ENCODE measurements at regions not wholly inside any gene's neighbourhood (a gene's known extent, or its start where the extent isn't known, plus 50 kb on each side); places are given as distances from the start of the nearest gene placed in this dataset.

DNA sequence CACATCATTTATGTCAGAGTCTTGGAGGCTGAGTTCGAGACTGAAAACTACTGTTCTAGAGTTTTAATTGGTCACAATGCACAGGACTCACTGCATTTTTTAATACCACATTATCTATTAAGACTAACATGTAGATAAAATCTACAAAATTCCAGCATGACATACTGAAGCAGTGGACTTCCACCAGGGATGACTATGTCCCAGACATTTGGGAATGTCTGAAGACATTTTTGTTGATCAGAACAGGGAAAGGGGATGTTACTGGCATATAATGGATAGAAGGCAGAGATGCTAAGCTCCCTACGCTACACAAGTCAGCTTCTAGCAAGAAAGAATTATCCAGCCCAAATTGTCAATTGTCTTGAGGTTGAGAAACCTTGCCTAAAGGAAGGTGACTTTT lies 419.0 kb upstream of the TGFBR2 start:
- no peak overlapping the region for H3K27ac ChIP-seq
- no peak for TF ChIP-seq ZFX (IDR thresholded peaks at IDR 0.05)
- no peak for TF ChIP-seq CTCF (conservative IDR thresholded peaks at IDR 0.05)

DNA sequence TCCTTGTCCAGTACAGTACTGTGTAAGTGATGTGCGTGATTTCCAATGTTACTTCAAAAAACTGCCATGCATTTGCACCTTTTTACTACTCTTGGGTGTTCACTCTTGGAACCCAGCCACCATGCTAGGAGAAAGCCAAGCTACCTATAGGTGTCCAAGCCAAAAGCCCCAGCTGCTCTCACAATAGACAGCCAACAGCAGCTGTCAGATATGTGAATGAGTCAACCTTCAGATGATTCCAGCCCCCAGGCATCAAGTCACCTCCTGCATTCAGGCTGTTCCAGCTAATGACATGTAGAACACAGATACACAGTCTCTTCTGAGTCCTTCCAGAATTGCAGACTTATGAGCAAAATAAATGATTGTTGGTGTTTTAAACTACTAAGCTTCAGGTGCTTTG lies 417.7 kb upstream of the TGFBR2 start:
- no peak overlapping the region for H3K27ac ChIP-seq
- TF ChIP-seq ZFX (IDR thresholded peaks at IDR 0.05) (no peak), CTCF (conservative IDR thresholded peaks at IDR 0.05) (no peak)

DNA sequence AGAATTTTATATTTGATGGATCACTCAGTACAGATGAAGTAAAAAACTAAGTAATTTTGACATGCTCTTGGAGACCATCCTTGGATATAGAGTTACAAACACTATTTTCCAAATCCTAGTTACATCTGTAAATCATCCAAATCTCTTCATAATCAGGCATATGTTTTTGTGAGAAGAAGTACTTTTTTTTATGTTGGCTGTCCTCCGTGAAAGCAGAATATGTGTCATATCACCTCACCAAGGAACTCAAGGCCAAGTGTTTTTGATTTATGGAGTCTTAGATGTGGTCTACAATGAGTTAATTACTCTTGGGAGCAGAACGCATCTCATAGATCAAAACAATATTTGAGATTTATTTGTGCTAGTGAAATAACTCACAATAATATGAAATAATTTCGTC lies 416.5 kb upstream of the TGFBR2 start:
- TF ChIP-seq ZFX (IDR thresholded peaks at IDR 0.05): no peak
- TF ChIP-seq CTCF (conservative IDR thresholded peaks at IDR 0.05): no peak
- H3K27ac ChIP-seq: no peak overlapping the region

DNA sequence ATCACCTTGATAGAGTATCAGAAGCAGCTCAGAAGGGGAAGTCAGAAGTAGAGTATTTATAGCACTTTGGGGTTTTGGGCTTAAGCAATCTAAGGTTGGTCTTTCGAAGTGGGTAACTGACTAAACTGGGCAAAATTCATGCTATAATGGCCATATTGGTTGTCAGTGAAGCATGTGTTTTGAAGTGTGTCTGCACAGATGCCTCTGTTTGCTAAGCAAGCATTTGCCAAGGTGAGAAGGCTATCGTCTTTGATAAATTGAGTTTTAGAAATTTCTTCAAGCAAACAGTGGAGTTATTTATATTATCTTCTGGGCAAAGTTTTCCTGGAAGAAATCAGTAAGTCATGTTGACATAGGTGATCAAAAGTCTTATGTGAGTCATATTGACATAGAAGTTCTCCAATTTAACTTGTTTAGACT lies 412.8 kb upstream of the TGFBR2 start:
- no peak overlapping the region for H3K27ac ChIP-seq
- TF ChIP-seq CTCF (conservative IDR thresholded peaks at IDR 0.05) (no peak), ZFX (IDR thresholded peaks at IDR 0.05) (no peak)

GRCh38 chr3:30195352-30195751 lies 411.0 kb upstream of the TGFBR2 start:
- TF ChIP-seq CTCF (conservative IDR thresholded peaks at IDR 0.05): no peak
- no peak for TF ChIP-seq ZFX (IDR thresholded peaks at IDR 0.05)

DNA sequence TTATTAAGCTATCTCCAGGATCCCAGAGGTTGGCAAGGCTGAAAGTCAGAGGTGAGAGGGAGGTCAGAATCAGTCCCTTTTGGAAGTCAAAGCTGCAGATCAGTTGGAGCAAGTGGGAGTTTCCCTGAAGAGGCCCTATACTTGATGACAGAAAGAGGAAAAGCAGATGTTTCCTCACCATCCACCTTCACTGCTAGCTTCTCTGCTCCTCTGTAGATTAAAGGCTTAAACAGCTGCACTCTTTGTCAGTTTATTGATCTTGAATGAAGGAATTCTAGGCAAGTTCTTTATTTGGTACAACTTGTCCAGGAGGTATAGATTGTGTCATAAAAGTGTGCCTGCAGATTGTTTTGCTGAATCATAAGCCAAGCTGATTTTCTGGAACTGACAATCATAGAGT lies 408.2 kb upstream of the TGFBR2 start:
- H3K27ac ChIP-seq: no peak overlapping the region
- TF ChIP-seq ZFX (IDR thresholded peaks at IDR 0.05) (no peak), CTCF (conservative IDR thresholded peaks at IDR 0.05) (no peak)

More at GRCh38 chr3:30195352-30195751, 411.0 kb upstream of the TGFBR2 start:
- no peak overlapping the region for H3K27ac ChIP-seq

DNA sequence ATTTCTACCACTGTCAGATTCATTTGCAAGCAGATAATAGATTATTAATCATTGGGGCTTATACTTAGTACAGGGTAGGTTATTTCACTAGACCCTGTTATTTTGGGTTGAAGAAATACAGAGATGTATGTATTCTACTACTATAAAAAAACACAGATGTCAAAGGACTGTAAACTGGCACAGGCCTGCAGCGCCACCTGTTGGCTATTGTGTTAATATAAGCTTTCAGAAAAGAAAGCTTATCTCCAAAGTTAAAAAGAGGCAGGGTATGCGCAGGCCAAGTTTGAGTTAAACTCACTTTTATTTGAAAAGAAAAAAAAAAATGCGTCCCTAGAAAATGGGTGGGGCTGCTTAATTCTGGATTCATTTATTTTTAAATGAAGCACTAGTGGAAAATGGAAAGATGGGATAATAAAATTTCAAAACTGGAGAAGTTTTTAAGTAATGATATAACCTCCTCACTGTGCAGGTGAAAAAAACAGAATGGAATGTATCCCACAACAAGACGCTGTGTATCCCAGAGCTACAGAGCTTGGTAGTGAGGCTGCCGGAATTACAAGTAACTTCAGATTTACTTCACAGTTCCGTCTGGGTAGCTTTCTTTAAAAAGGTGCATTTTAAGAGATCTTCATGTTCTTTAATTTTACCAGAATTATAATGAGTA lies 407.2 kb upstream of the TGFBR2 start:
- H3K27ac ChIP-seq: no peak overlapping the region
- TF ChIP-seq ZFX (IDR thresholded peaks at IDR 0.05) (no peak), CTCF (conservative IDR thresholded peaks at IDR 0.05) (peak; percentile 88)
